PC-9 (cell line): ENCODE measurements at regions not wholly inside any gene's neighbourhood (a gene's known extent, or its start where the extent isn't known, plus 50 kb on each side); places are given as distances from the start of the nearest gene placed in this dataset.
"Not testable (repeated sequence)": the region's sequence is repeated elsewhere in the genome, so short reads cannot be mapped to it uniquely, and the experiment has no call there.

Experiments
- EZH2 ChIP-seq: fragments of 200-600 bp; sonication (generic); IDR thresholded peaks from 2 replicates; pipeline ENCODE4 v1.8.0; 2017; ENCODE audit warnings: antibody characterized with exemption, low read depth
- TF ChIP-seq, protein P1 (sequence below): fragments of 200-600 bp; sonication (generic); conservative IDR thresholded peaks from 2 replicates; pipeline ENCODE4 v1.6.1; 2017; ENCODE audit warnings: mixed run types, antibody characterized with exemption, mild to moderate bottlenecking, moderate library complexity

- TF ChIP-seq, protein P1, sequence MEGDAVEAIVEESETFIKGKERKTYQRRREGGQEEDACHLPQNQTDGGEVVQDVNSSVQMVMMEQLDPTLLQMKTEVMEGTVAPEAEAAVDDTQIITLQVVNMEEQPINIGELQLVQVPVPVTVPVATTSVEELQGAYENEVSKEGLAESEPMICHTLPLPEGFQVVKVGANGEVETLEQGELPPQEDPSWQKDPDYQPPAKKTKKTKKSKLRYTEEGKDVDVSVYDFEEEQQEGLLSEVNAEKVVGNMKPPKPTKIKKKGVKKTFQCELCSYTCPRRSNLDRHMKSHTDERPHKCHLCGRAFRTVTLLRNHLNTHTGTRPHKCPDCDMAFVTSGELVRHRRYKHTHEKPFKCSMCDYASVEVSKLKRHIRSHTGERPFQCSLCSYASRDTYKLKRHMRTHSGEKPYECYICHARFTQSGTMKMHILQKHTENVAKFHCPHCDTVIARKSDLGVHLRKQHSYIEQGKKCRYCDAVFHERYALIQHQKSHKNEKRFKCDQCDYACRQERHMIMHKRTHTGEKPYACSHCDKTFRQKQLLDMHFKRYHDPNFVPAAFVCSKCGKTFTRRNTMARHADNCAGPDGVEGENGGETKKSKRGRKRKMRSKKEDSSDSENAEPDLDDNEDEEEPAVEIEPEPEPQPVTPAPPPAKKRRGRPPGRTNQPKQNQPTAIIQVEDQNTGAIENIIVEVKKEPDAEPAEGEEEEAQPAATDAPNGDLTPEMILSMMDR, result not testable (repeated sequence)
- TF ChIP-seq EZH2, result not testable (repeated sequence)
Measured at GRCh38 chr22:11594552-11594951, 3933.4 kb upstream of the OR11H1 start.
